ENCODE measurements at regions not wholly inside any gene's neighbourhood (a gene's known extent, or its start where the extent isn't known, plus 50 kb on each side); places are given as distances from the start of the nearest gene placed in this dataset.
"Not testable (repeated sequence)": the region's sequence is repeated elsewhere in the genome, so short reads cannot be mapped to it uniquely, and the experiment has no call there.

GRCh38 chr2:221997100-221997499 is 301.7 kb downstream of the PAX3 start:
- DNase-seq = no peak

- no peak for DNase-seq
Observed at GRCh38 chr2:221994926-221995325, 303.9 kb downstream of the PAX3 start.

GRCh38 chr2:221984376-221984775 is 314.4 kb downstream of the PAX3 start:
- not testable (repeated sequence) for DNase-seq

- DNase-seq = no peak
Observed at GRCh38 chr2:221981912-221982470, 316.8 kb downstream of the PAX3 start.

- no peak for DNase-seq
Observed at GRCh38 chr2:221975151-221975550, 323.6 kb downstream of the PAX3 start.

- DNase-seq = no peak
Observed at GRCh38 chr2:221973902-221974301, 324.9 kb downstream of the PAX3 start.

- no peak for DNase-seq
Observed at GRCh38 chr2:221973502-221973901, 325.3 kb downstream of the PAX3 start.

GRCh38 chr2:221972813-221973478 is 325.9 kb downstream of the PAX3 start:
- no peak for DNase-seq

GRCh38 chr2:221970389-221970788 is 328.4 kb downstream of the PAX3 start:
- DNase-seq = no peak

- no peak for DNase-seq
Observed at GRCh38 chr2:221969830-221970144, 329.0 kb downstream of the PAX3 start.

GRCh38 chr2:221969087-221969829 is 329.5 kb downstream of the PAX3 start:
- no peak for DNase-seq

- DNase-seq = no peak
Observed at GRCh38 chr2:221962186-221962585, 336.6 kb downstream of the PAX3 start.

- DNase-seq = no peak
Observed at GRCh38 chr2:221961561-221961960, 337.2 kb downstream of the PAX3 start.

GRCh38 chr2:221958224-221958623 is 340.6 kb downstream of the PAX3 start:
- DNase-seq = no peak

GRCh38 chr2:221948076-221948475 is 350.7 kb downstream of the PAX3 start:
- no peak for DNase-seq

GRCh38 chr2:221944452-221944851 is 354.3 kb downstream of the PAX3 start:
- not testable (repeated sequence) for DNase-seq

GRCh38 chr2:221943076-221943810 is 355.6 kb downstream of the PAX3 start:
- DNase-seq = no peak

- DNase-seq = no peak
Observed at GRCh38 chr2:221931251-221931991, 359.3 kb upstream of the EPHA4 start.

- DNase-seq = no peak
Observed at GRCh38 chr2:221929259-221929658, 357.2 kb upstream of the EPHA4 start.

- DNase-seq = no peak
Observed at GRCh38 chr2:221926327-221926726, 354.2 kb upstream of the EPHA4 start.

- DNase-seq = no peak
Observed at GRCh38 chr2:221924576-221924975, 352.5 kb upstream of the EPHA4 start.

GRCh38 chr2:221915926-221916325 is 343.8 kb upstream of the EPHA4 start:
- DNase-seq = no peak

- no peak for DNase-seq
Observed at GRCh38 chr2:221914334-221914880, 342.3 kb upstream of the EPHA4 start.

Data from NCI-H2029 treated with DMSO at 0.1 percent for 48 hours (cell line).